GM18502 (cell line): ENCODE measurements at regions not wholly inside any gene's neighbourhood (a gene's known extent, or its start where the extent isn't known, plus 50 kb on each side); places are given as distances from the start of the nearest gene placed in this dataset.
"Not testable (repeated sequence)": the region's sequence is repeated elsewhere in the genome, so short reads cannot be mapped to it uniquely, and the experiment has no call there.

Experiments
- ATAC-seq: cut with Tn5 transposase; IDR thresholded peaks from one replicate; pipeline ENCODE4 v1.9.1; 2021; ENCODE audit warnings: mild to moderate bottlenecking; ENCODE audit not compliant: unreplicated experiment, poor library complexity

DNA sequence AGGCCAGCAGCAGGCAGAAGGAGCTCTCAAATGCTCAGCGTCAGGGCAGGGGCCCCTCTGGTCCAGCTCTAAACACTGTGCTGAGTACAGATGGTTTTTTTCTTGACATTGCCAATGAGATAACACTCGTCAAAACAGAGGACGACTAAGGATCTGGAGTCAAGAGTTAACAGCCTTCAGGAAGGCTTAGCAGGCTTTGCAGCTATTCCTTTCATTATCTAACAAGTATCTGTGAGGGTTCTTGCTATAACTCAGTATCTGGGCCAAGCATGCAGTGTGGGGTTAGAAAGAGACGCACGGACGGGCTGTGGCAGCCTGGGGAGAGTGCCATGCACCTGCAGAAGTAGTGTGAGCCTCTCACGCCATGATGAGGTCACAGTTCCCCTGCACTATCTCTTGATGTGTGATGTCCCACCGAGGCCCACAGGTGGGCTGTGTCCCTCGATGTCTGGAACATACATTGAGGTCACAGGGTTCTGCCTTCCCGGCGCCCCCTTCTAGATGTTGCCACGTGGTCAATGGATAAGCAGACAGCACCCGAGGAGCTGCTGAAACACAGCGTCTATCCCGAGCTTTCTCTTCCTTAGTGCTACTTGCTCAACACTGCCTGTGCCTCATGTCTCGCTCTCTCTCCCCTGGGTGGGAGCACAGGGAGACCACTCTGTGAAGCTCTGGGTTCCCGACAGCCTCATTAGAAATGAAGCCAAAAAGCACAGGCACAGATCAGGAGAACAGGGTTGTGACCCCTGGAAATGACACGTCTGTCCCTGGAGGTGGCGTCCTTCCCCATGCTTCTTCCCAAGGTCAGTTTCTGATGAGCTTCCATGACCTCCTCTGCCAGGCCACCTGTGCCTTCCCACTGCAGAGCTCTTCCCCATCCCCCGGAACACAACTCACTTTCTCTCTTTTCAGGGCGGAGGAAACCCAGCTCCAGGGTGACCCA lies 85.5 kb upstream of the RPS6KA2 start:
- ATAC-seq: no peak

DNA sequence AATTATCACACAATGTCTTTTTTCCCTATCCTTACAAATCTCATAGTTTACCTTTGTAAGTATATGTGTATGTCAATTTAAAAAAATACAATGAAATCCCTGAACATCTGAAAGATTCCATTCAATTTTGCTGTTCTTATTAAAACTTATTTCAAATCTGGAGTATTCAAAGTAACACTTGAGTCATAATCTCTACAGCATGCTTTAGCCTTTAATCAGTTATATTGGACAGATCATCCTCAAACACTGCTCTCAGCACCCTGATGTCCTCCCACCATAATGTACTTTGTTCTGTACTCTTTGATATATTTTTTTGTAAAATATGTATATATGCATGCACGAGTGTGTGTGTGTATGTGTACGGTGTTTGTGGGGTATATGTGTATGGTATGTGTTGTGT lies 83.0 kb upstream of the RPS6KA2 start:
- ATAC-seq: no peak

DNA sequence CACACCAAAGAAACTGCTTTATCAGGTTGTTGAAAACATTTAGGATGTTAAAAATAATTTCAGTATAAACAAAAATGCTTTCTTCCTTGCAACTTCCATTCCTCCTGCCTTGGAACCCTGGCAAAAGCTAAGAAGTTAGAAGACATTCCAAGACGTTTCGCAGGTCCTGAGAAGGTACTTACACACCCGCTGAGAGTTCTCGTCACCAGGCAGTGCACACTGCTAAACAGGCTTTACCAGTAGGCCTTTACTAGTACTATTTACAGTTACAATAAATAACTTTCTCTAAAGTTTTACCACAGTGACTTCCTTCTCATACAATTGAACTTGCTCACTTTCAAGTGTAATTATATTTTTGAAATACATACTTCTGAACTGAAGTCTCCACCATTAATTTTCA lies 81.4 kb upstream of the RPS6KA2 start:
- no peak for ATAC-seq

DNA sequence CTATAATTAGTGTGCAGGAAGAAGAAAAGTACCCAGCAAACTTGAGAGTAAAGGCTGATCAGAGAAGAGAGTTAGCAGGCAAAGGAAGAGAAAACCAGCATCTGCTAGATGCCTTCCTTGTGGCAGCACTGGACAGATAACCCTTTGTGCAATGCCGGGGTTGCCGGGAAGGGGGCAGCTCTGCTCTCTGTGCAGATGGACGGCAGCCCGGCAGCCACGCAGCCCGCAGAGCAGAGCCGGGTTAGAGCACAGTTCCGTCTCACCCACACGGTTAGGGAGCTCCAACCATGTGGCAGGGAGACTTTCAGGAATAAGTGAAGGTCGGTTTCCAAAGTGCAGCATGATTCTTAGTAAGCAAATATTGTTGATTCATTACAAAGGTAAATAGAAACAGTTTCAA lies 80.0 kb upstream of the RPS6KA2 start:
- ATAC-seq: peak; percentile 71

DNA sequence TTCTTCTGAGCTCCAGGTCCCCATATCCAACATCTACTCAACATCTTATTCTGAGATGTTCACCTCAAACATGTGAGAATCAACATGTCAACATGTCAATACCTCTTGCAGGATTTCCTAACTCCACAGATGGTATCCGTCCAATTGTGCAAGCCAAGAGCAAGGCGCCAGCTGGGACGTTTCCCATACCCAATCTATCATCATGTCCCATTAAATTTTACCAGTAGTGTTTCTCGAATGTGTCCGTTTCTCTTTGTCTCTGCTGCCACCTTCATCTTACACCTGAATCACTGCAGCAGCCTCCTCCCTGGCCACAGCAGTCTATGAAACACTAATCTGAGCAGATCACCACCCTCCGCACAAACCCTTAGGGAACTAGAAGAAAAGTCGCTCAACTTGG lies 78.0 kb upstream of the RPS6KA2 start:
- ATAC-seq: no peak

DNA sequence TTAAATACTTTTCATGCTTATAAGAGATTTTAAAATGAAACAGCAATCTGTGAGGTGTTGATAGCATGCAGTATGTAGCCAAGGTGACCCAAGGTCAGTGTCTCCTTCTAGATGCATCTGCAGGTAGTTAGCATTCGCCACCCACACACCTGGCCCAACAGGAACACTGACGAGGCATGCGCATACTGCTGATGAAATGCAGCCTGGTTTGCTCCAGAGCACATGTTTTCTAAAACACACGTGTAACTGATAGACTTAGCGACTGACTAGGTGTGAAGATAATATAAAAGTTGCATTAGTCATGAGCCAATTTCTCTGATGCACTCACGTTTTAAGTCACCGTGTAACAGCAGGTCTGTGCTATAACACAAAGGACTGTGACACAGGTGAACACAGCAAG lies 77.1 kb upstream of the RPS6KA2 start:
- ATAC-seq: no peak

DNA sequence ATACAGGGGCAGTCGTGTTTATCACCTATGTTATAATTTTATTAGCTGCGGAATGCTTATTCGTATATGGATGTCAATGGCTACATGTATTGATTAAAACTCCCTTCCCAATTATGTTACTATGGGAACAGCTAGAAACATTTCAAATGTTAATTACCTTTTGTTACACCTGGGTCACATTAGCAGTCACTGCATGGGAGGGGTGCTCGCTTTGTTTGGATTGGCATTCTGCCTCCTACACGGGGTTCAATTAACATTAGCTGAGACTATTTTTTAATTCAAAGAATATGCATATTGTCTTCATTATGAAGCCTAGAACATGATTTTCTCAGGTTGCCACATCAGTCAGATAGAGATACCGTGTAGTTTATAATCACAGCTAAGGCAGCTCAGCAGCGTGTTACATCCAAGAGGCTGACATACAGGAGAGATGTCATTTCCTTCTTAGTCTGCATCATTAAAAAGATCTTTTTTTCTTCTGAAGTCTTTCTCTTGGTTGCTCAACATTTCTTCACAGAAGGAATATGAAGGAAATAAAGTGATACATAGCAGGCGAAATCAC lies 76.2 kb upstream of the RPS6KA2 start:
- no peak for ATAC-seq

DNA sequence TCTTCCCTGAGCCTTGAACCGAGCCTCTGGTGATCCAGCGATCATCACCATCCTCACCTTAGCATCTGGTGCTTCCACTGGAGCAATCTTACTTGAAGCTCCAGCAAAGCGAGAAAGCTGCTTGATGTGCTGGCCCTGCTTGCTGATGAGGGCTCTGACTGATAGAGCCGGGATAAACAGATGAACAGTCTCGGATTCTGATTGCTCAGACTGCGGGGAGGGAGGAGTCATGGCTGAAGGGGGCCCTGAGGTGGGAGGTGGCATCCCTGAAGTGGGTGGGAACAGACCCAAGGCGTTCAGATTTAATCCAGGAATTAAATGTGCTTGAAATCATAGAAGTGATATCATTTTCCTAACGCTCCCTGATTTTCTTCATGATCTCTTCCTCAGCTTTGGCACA lies 74.4 kb upstream of the RPS6KA2 start:
- not testable (repeated sequence) for ATAC-seq

DNA sequence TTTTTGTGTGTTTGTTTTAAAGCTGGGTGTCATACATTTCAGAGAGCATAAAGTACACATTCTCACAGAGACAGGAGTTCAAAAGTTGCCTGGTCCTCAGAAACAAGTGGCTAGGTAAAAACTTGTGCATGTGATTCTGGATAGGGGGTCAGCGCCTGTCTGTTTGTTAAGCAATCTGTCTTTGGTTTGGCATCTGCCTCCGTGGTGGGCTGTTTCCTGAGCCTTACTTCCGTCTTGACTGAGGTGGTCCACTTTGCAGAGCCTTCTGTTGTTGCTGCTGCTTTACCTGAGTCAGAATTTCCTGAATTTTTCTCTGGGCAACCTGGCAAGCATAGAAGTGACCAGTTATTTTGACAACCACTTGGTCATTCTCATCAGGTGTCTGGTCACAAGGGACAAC lies 73.8 kb upstream of the RPS6KA2 start:
- ATAC-seq: not testable (repeated sequence)

DNA sequence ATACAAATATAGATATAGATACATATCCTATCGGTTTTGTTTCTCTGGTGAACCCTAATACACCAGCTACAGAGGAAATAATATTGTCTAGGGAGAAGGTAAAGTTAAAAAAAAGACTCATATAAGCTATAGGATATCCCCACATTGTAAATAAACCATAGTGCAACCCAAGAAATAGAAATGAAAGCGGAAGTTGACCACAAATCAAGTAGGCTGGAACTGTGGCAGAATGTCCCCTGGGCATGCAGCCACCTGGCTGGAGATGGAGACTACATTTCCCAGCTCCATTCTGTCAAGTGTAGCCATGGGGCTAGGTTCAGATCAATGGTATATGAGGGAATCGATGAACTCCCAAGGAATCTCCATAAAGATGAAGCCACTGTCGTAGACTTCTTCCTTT lies 70.1 kb upstream of the RPS6KA2 start:
- ATAC-seq: peak; percentile 69

DNA sequence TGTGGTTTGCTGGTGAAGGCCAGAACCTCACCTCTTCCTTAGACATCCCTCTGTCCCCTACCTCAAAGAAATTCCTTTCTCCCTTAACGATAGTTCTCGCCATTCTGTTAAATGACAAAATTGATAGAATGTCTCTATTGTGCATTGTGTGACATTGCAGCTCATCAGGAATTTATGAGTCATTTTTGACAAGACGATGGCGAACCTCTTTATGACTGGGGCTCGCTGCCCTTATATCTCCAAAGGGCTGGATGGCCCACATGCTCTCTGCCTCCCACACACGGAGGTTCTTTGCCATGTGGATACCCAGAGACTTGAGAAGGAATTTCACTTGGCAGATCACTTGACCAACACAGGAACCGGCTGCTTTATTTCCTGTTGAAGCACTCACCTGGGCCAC lies 66.8 kb upstream of the RPS6KA2 start:
- no peak for ATAC-seq

DNA sequence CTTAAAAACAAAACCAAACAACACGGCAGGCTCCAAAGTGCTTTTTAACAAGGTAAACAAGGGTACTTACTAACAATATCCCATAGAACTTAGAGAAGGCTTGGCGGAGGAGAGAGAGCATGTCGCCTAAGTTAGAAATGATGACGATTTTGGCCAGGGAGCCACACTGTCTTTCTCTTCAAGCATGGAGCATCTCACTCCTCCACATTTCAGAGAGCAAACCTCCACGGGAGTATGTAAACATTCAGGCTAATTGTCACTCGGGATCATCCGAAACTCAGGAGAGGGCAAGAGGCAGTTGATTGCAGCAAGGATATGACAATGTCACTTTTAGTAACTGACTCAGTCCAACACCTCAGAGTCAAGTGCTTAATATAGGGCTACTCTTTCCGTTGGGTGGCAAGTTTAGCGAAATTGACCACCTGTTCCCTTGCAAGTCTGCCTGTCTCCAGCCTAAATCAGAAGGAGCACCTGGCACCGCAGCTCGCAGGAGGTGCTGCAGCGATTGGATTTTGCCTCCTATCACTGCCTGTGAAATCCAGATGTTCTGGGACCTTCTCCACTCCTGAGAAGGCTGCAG lies 65.8 kb upstream of the RPS6KA2 start:
- no peak for ATAC-seq

DNA sequence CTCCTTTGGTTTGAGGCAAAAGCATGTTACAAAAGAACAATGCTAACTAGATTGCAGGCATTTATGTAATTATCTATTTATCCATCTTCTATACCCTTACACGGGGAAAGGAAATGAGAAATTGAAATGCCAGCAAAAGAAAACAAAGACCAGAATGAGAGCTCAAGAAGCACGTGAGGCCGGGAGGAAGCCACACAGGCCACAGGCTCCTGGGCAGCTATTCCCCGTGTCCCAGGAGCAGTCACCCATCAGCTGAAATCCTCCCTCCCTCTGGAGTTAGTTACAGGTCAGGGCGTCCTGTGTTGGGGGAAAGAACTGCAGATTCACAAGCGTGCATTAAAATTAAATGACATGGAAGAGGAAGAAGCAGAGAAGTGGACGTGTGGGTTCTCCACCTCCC lies 64.7 kb upstream of the RPS6KA2 start:
- no peak for ATAC-seq

DNA sequence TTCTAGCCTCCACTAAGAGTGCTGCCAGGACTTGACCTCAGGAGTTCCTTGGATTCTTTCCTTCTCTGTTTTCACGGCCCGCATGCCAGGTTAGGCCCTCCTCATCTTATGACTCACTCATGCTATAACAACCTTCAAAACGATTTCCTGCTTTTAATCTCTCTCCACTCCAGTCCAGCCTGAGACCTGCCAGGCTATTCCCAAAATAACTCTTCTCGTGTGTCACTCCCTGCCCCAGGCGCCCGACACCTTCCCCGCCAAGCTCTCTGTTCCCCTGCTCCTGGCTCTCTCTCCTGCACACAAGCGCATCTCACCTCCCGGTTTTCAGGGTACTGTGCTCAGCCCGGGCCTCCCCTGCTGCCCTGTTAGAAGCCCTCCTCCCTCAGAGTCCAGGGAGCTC lies 64.1 kb upstream of the RPS6KA2 start:
- no peak for ATAC-seq

DNA sequence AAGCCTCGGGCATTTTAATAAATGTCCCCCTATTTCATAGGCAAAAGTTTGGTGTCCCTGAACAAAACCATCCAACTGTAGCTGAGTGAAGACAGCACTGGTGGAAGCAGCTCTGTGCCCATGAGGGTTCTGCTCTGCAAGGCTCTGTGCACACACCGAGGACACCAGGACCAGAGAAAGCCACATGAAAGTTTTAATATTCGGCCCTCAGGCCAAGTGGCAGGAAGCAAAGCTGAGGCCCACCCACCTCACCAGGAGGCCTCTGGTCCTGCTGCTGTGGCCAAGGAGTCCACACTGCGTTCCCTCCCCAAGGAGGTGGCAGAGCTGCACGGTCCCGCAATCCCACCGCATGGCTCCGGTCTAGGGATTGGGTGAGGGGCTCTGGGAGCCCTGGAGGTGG lies 62.6 kb upstream of the RPS6KA2 start:
- no peak for ATAC-seq

DNA sequence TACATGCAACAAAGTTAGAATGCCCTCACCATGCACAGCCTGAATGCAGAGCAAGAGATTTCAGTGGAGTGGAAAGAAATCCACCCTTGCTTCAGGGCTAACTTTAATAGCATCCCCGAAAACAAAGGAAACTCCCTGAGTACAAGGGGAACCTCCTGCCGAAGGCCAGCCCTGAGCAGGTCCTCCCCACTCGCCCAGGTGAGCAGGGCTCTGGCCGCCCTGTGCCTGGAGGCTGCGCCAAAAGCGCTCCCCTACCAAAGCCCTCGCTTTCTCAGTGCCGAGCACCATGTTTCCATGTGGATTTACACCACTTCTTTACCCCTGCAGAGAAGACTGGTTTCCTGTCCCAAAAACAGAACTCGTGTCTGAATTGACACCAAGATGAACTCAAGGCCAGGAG lies 61.9 kb upstream of the RPS6KA2 start:
- ATAC-seq: no peak

DNA sequence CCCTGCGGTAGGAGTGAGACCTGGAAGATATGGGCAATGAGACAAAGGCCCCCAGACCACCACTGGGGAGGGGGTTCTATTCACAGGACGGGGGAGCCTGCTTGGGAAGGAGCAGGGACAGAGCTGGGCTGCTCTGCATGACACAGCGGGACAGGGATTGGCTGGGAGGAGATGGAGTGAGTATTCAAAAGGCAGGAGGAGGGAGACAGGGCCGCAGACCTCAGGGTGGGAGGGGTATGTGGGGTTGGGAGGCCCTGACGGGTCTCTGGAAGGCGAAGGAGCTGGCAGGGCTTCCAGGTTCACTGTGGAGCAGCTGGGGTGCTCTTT lies 60.8 kb upstream of the RPS6KA2 start:
- no peak for ATAC-seq

DNA sequence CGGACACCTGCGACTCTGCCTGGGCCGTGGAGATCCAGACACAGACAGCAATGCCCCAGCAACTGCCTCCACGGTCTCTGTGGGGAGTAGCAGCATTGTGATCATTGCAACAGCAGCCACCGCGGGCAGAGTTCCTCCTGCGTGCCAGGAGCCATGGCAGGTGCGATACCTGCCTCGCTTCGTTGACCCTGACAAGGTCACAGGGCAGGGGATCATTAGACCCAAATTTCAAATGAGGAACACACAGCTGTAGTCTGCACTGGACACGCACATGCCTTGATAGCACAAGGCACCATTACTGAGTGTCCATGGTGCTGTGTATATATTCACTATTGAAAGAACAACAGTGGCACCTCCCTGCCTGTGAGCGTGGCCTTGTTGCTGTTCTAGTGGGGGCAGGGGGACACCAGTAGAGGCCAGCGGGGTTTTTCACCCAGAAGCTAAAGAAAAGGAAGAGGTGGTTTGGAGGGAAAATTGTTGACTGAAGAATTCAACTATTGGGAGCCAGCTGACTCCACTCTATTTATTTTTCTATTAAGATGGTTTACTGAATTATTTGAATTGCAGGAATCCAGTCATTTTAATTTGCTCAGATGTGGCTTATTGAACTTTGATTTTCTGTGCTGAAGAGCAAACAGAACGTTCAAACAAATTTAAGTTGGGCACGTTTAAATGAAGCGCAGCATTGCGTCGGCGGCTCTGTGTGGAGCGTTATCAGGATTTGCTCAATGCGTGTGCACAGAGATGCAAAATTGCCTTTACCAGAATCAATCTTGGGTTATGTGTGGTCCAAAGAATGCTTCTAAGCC lies 60.2 kb upstream of the RPS6KA2 start:
- ATAC-seq: no peak

DNA sequence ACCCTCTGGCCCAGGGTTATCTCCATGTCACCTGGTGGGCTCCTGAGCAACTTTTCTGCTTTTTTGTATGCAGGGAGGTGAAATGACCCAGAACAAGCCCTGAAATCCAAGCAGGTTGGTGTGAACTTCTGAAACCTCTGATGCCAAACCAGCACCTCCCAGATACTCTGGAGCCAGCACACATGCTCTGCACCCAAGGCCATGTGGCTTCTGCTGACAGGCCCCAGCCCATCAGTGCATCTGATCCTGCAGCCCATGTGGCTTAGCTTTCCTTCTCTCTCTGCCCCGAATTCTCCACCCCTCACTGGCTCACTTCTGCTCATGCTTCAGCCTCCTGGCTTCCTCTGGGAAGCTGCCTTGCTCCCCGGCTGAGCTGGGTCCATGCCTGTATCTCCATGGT lies 59.3 kb upstream of the RPS6KA2 start:
- ATAC-seq: no peak

DNA sequence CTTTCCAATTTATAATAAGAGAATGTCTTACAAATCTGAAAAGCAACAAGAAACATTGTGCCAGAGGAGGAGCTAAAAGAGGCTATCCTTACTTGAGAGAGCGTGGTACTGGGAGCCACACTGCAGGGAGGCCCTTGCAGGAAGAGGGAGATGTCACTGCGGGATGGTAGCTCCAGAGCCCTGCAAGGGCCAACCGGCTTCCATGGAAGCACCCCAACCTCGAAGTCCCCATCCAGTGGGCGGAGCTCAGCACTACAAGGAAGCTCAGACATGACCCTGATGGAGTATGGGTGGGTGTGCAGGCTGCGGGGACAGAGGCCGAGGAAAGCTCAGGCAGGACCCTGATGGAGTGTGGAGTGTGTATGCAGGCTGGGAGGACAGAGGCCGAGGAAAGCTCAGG lies 57.8 kb upstream of the RPS6KA2 start:
- ATAC-seq: no peak

DNA sequence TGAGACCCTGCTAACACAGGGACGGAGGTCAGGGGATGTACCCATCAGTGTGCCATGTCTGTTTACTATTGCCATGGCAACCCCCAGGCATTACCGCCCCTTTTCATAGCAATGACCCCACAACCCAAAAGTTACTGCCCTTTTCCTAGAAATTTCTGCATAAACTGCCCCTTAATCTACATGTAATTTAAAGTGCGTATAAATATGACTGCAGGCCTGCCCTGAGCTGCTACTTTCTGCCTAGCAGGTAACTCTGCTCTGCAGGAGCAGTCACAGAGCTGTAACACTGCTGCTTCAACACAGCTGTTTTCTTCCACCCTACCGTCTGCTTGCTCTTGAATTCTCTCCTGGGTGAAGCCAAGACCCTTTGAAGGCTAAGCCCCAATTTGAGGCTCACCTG lies 57.1 kb upstream of the RPS6KA2 start:
- ATAC-seq: no peak
